WTC11 (cell line): ENCODE measurements at regions not wholly inside any gene's neighbourhood (a gene's known extent, or its start where the extent isn't known, plus 50 kb on each side); places are given as distances from the start of the nearest gene placed in this dataset.

Experiments
- ATAC-seq: fragments of 200-7000 bp; cut with Tn5 transposase; 2 replicates; pipeline ENCODE4 v1.10.0; 2021; ENCODE audit warnings: mild to moderate bottlenecking, moderate library complexity
- CTCF ChIA-PET: fragments of 300-600 bp; sonication (Branson Sonifier 250); formaldehyde crosslinking; loops from one replicate; lab custom pipeline; 2021; ENCODE audit warnings: antibody characterized with exemption; lab: Charles Lee
- POLR2A ChIA-PET: fragments of 350-600 bp; sonication (Branson Sonifier 250); formaldehyde crosslinking; loops from one replicate; lab custom pipeline; 2021; ENCODE audit warnings: antibody characterized with exemption; lab: Charles Lee
- DNase-seq: peaks from one replicate; pipeline ENCODE4 v3.0.0; 2021; ENCODE audit warnings: low spot score
- H3K27ac Mint-ChIP-seq: 2 replicates; pipeline ENCODE4 v1.8.0; 2021; ENCODE audit warnings: mixed read lengths
- H3K27me3 Mint-ChIP-seq: 2 replicates; pipeline ENCODE4 v1.8.0; 2021; ENCODE audit warnings: low read depth, mild to moderate bottlenecking, moderate library complexity, mixed read lengths
- H3K36me3 Mint-ChIP-seq: 2 replicates; pipeline ENCODE4 v1.8.0; 2021; ENCODE audit warnings: mixed read lengths
- H3K4me1 Mint-ChIP-seq: 2 replicates; pipeline ENCODE4 v1.8.0; 2022; ENCODE audit warnings: mixed read lengths
- H3K4me3 Mint-ChIP-seq: 2 replicates; pipeline ENCODE4 v1.8.0; 2021; ENCODE audit warnings: mild to moderate bottlenecking, moderate library complexity, mixed read lengths
- H3K9me3 Mint-ChIP-seq: 2 replicates; pipeline ENCODE4 v1.8.0; 2021; ENCODE audit warnings: mixed read lengths
- FOXJ3 ChIP-seq: sonication (generic); formaldehyde crosslinking; IDR thresholded peaks from 2 replicates; pipeline ENCODE4 v1.9.0; 2021; ENCODE audit warnings: missing genetic modification reagents, mild to moderate bottlenecking, borderline replicate concordance
- HMGA2 ChIP-seq: fragments of 250-450 bp; sonication (Bioruptor Pico); IDR thresholded peaks from 2 replicates; pipeline ENCODE4 v1.4.0; 2021; ENCODE audit warnings: mild to moderate bottlenecking, moderate library complexity
- HMGXB4 ChIP-seq: sonication (generic); formaldehyde crosslinking; IDR thresholded peaks from 2 replicates; pipeline ENCODE4 v1.8.1; 2023; ENCODE audit warnings: mild to moderate bottlenecking, moderate library complexity, missing genetic modification reagents
- MXD4 ChIP-seq: fragments of 250-450 bp; sonication (Bioruptor Pico); IDR thresholded peaks from 2 replicates; pipeline ENCODE4 v1.8.0; 2021; ENCODE audit warnings: mild to moderate bottlenecking, moderate library complexity, borderline replicate concordance
- SMAD4 ChIP-seq: sonication (generic); formaldehyde crosslinking; IDR thresholded peaks from 2 replicates; pipeline ENCODE4 v1.8.0; 2022; ENCODE audit warnings: mild to moderate bottlenecking, missing genetic modification reagents
- ZBTB21 ChIP-seq: sonication (generic); formaldehyde crosslinking; IDR thresholded peaks from 2 replicates; pipeline ENCODE4 v1.8.1; 2023; ENCODE audit warnings: mild to moderate bottlenecking, missing genetic modification reagents, borderline replicate concordance
- ZNF263 ChIP-seq: sonication (generic); formaldehyde crosslinking; IDR thresholded peaks from 2 replicates; pipeline ENCODE4 v1.8.1; 2022; ENCODE audit warnings: low read depth, mild to moderate bottlenecking, moderate library complexity, missing genetic modification reagents
- ZNF425 ChIP-seq: fragments of 250-450 bp; sonication (Bioruptor Pico); conservative IDR thresholded peaks from 2 replicates; pipeline ENCODE4 v1.9.0; 2021; ENCODE audit warnings: mild to moderate bottlenecking
- ZNF512 ChIP-seq: sonication (generic); formaldehyde crosslinking; IDR thresholded peaks from 2 replicates; pipeline ENCODE4 v1.8.1; 2022; ENCODE audit warnings: missing genetic modification reagents, borderline replicate concordance
- TF ChIP-seq, protein P1 (sequence below): sonication (generic); formaldehyde crosslinking; IDR thresholded peaks from 2 replicates; pipeline ENCODE4 v1.8.1; 2023; ENCODE audit warnings: mild to moderate bottlenecking, missing genetic modification reagents, moderate library complexity
- TF ChIP-seq, protein P2 (sequence below): sonication (generic); formaldehyde crosslinking; IDR thresholded peaks from 2 replicates; pipeline ENCODE4 v1.8.0; 2022; ENCODE audit warnings: mild to moderate bottlenecking, missing genetic modification reagents
- TF ChIP-seq, protein P3 (sequence below): sonication (generic); formaldehyde crosslinking; IDR thresholded peaks from 2 replicates; pipeline ENCODE4 v1.8.0; 2023; ENCODE audit warnings: missing genetic modification reagents, mild to moderate bottlenecking, borderline replicate concordance
- TF ChIP-seq, protein P4 (sequence below): sonication (generic); formaldehyde crosslinking; IDR thresholded peaks from 2 replicates; pipeline ENCODE4 v1.8.1; 2023; ENCODE audit warnings: mild to moderate bottlenecking, missing genetic modification reagents, moderate library complexity
- TF ChIP-seq, protein P5 (sequence below): sonication (generic); formaldehyde crosslinking; IDR thresholded peaks from 2 replicates; pipeline ENCODE4 v1.8.0; 2023; ENCODE audit warnings: mild to moderate bottlenecking, missing genetic modification reagents

DNA sequence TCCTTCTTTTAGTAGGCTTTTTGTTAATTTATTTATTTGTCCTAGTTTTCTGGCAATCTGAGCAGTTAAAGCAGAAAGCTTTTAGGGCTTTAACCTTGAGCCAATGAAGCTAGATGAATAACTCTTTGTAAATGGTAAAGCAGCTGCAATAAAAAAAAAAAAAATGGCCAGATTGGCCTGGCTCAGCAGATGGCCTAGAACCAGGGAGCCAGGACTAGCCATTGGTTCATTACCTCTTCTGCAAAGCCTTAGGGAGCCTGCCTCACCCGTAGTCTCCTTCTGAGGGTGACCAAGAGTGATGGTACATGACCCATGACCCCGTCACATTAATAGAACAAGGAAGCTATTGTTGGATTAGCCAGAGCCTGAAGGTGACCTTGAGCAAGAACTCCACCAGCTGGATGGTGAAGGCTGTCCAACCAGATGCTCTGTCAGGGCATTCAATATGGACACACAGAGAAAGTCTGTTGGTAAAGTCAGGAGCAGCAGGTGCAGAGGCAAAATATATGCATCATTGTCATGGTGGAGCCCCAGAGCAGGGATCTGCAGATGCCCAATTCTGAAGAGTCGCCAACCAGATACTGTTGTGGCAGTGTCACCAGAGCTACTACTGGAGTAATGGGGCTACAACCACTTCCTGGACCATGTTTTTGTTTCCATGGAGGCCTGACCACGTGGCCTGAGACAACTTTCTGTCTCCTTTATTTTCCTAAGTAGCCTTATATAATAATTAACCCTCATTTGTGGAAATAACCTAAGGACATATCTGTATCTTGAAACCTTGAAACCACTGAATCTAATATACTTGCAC, 100.7 kb downstream of the MTX3 start (continued):
- no peak for TF ChIP-seq SMAD4 (CRISPR knock-in tag)

DNA sequence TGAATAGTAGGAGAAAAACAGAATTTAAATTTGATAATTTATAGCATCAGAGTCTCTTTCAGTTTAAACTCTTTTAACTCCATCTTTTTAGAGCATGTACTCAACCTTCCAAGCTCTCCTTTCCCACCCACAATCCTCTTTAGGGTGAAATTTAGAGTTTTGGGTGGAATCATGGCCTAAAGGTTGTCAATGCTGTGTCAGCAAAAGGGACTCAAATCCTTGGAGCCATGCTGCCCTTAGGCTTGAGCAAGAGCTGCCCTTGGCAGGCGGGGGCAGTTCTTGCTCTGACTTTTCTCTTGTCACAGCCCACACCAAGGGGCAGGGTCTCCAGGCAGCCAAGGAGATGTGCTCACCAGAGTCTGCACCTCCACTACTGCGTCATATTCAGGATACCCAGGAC, 102.4 kb downstream of the MTX3 start:
- peaks cover 8% of the 10 kb centered on the region; the same call in 1 of the 2 replicates for H3K36me3 Mint-ChIP-seq
- POLR2A ChIA-PET, result no interaction called here
- no peaks in the 10 kb centered on the region for H3K4me1 Mint-ChIP-seq
- ATAC-seq, result no peak
- no peak overlapping the region for H3K27ac Mint-ChIP-seq
- CTCF ChIA-PET, result no interaction called here
- H3K27me3 Mint-ChIP-seq, result no peaks in the 10 kb centered on the region; the same call in 1 of the 2 replicates
- TF ChIP-seq ZNF425 (CRISPR knock-in tag), result no peak
- TF ChIP-seq FOXJ3 (CRISPR knock-in tag), result no peak
- TF ChIP-seq, protein P1, sequence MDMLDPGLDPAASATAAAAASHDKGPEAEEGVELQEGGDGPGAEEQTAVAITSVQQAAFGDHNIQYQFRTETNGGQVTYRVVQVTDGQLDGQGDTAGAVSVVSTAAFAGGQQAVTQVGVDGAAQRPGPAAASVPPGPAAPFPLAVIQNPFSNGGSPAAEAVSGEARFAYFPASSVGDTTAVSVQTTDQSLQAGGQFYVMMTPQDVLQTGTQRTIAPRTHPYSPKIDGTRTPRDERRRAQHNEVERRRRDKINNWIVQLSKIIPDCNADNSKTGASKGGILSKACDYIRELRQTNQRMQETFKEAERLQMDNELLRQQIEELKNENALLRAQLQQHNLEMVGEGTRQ (CRISPR knock-in tag), result no peak
- TF ChIP-seq MXD4 (CRISPR knock-in tag), result no peak
- TF ChIP-seq ZBTB21 (CRISPR knock-in tag), result no peak
- no peak for TF ChIP-seq HMGXB4
- H3K9me3 Mint-ChIP-seq, result peaks cover 18% of the 10 kb centered on the region
- DNase-seq, result no peak
- H3K4me3 Mint-ChIP-seq, result no peak overlapping the region

GRCh38 chr5:79886925-79887655, 104.0 kb downstream of the MTX3 start:
- Mint-ChIP-seq H3K4me3 (no peak overlapping the region), H3K27ac (no peak overlapping the region), H3K27me3 (no peaks in the 10 kb centered on the region; the same call in 1 of the 2 replicates), H3K4me1 (no peaks in the 10 kb centered on the region), H3K9me3 (peaks cover 18% of the 10 kb centered on the region), H3K36me3 (peaks cover 8% of the 10 kb centered on the region; the same call in 1 of the 2 replicates)
- ATAC-seq (no peak), DNase-seq (no peak)
- ChIA-PET POLR2A (no interaction called here), CTCF (no interaction called here)
- TF ChIP-seq, protein P2, sequence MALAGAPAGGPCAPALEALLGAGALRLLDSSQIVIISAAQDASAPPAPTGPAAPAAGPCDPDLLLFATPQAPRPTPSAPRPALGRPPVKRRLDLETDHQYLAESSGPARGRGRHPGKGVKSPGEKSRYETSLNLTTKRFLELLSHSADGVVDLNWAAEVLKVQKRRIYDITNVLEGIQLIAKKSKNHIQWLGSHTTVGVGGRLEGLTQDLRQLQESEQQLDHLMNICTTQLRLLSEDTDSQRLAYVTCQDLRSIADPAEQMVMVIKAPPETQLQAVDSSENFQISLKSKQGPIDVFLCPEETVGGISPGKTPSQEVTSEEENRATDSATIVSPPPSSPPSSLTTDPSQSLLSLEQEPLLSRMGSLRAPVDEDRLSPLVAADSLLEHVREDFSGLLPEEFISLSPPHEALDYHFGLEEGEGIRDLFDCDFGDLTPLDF (CRISPR knock-in tag), result no peak
- TF ChIP-seq ZNF263 (CRISPR knock-in tag), result no peak
- TF ChIP-seq ZNF512, result no peak
- TF ChIP-seq HMGA2 (CRISPR knock-in tag), result no peak
- TF ChIP-seq, protein P3, sequence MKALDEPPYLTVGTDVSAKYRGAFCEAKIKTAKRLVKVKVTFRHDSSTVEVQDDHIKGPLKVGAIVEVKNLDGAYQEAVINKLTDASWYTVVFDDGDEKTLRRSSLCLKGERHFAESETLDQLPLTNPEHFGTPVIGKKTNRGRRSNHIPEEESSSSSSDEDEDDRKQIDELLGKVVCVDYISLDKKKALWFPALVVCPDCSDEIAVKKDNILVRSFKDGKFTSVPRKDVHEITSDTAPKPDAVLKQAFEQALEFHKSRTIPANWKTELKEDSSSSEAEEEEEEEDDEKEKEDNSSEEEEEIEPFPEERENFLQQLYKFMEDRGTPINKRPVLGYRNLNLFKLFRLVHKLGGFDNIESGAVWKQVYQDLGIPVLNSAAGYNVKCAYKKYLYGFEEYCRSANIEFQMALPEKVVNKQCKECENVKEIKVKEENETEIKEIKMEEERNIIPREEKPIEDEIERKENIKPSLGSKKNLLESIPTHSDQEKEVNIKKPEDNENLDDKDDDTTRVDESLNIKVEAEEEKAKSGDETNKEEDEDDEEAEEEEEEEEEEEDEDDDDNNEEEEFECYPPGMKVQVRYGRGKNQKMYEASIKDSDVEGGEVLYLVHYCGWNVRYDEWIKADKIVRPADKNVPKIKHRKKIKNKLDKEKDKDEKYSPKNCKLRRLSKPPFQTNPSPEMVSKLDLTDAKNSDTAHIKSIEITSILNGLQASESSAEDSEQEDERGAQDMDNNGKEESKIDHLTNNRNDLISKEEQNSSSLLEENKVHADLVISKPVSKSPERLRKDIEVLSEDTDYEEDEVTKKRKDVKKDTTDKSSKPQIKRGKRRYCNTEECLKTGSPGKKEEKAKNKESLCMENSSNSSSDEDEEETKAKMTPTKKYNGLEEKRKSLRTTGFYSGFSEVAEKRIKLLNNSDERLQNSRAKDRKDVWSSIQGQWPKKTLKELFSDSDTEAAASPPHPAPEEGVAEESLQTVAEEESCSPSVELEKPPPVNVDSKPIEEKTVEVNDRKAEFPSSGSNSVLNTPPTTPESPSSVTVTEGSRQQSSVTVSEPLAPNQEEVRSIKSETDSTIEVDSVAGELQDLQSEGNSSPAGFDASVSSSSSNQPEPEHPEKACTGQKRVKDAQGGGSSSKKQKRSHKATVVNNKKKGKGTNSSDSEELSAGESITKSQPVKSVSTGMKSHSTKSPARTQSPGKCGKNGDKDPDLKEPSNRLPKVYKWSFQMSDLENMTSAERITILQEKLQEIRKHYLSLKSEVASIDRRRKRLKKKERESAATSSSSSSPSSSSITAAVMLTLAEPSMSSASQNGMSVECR (CRISPR knock-in tag), result no peak
- TF ChIP-seq, protein P4, sequence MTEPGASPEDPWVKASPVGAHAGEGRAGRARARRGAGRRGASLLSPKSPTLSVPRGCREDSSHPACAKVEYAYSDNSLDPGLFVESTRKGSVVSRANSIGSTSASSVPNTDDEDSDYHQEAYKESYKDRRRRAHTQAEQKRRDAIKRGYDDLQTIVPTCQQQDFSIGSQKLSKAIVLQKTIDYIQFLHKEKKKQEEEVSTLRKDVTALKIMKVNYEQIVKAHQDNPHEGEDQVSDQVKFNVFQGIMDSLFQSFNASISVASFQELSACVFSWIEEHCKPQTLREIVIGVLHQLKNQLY (CRISPR knock-in tag), result no peak
- TF ChIP-seq, protein P5, sequence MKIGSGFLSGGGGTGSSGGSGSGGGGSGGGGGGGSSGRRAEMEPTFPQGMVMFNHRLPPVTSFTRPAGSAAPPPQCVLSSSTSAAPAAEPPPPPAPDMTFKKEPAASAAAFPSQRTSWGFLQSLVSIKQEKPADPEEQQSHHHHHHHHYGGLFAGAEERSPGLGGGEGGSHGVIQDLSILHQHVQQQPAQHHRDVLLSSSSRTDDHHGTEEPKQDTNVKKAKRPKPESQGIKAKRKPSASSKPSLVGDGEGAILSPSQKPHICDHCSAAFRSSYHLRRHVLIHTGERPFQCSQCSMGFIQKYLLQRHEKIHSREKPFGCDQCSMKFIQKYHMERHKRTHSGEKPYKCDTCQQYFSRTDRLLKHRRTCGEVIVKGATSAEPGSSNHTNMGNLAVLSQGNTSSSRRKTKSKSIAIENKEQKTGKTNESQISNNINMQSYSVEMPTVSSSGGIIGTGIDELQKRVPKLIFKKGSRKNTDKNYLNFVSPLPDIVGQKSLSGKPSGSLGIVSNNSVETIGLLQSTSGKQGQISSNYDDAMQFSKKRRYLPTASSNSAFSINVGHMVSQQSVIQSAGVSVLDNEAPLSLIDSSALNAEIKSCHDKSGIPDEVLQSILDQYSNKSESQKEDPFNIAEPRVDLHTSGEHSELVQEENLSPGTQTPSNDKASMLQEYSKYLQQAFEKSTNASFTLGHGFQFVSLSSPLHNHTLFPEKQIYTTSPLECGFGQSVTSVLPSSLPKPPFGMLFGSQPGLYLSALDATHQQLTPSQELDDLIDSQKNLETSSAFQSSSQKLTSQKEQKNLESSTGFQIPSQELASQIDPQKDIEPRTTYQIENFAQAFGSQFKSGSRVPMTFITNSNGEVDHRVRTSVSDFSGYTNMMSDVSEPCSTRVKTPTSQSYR (CRISPR knock-in tag), result no peak
